Fibroblast of lung (primary cell): ENCODE measurements at regions not wholly inside any gene's neighbourhood (a gene's known extent, or its start where the extent isn't known, plus 50 kb on each side); places are given as distances from the start of the nearest gene placed in this dataset.

Experiments used
- CTCF ChIP-seq, 2 donors: IDR thresholded peaks in 1 of 2; conservative IDR thresholded peaks in 1 of 2; 1 replicate in 1 of 2; 2 replicates in 1 of 2; pipeline ENCODE4 v1.5.1; 2011 to 2012; ENCODE audit warnings: low read length in 2 of 2, control low read depth in 1 of 2, inconsistent platforms in 1 of 2, low read depth in 1 of 2, mild to moderate bottlenecking in 1 of 2
- EZH2 ChIP-seq: IDR thresholded peaks from 2 replicates; pipeline ENCODE4 v1.5.1; 2012; ENCODE audit warnings: low read length, control low read depth, mild to moderate bottlenecking; ENCODE audit errors: missing control alignments

- TF ChIP-seq CTCF (conservative IDR thresholded peaks at IDR 0.05 in 1 of 2, IDR thresholded peaks at IDR 0.05 in 1 of 2; ENCODE audit: low read depth in 1 of 2, low read length in 2 of 2) (no peak), EZH2 (no peak)
Observed at GRCh38 chr2:18934886-18935285, 345.5 kb upstream of the NT5C1B start.
